MCF 10A (cell line): ENCODE measurements at regions not wholly inside any gene's neighbourhood (a gene's known extent, or its start where the extent isn't known, plus 50 kb on each side); places are given as distances from the start of the nearest gene placed in this dataset.

ENCODE experiments used
- BruUV-seq: library from RNA; stranded (reverse); fragments of 400-500 nt; replicated peaks from 2 replicates; lab custom pipeline; 2021; lab: Mats Ljungman, UMichigan
- CTCF ChIA-PET: fragments of 300-600 bp; sonication (Branson Sonifier 250); formaldehyde crosslinking; extraction: SDS; loops from one replicate; lab custom pipeline; 2021; ENCODE audit warnings: antibody characterized with exemption, inconsistent platforms; lab: Yijun Ruan, JAX
- POLR2A ChIA-PET: fragments of 300-600, 350-650 bp; sonication (Branson Sonifier 250); formaldehyde crosslinking; extraction: SDS; loops from one replicate; lab custom pipeline; 2020; ENCODE audit warnings: antibody characterized with exemption, inconsistent platforms; lab: Yijun Ruan, JAX
- DNase-seq: peaks from one replicate; pipeline ENCODE4 v3.0.0-alpha.2; 2018; ENCODE audit not compliant: unreplicated experiment
- H3K27ac Mint-ChIP-seq: one replicate; pipeline ENCODE4 v1.8.0; 2022; ENCODE audit warnings: mild to moderate bottlenecking, low read depth, mixed read lengths; ENCODE audit not compliant: unreplicated experiment
- H3K27me3 Mint-ChIP-seq: one replicate; pipeline ENCODE4 v1.8.0; 2022; ENCODE audit warnings: mixed read lengths; ENCODE audit not compliant: insufficient read depth, unreplicated experiment
- H3K36me3 Mint-ChIP-seq: one replicate; pipeline ENCODE4 v1.8.0; 2022; ENCODE audit warnings: mild to moderate bottlenecking, moderate library complexity, mixed read lengths; ENCODE audit not compliant: insufficient read depth, unreplicated experiment
- H3K4me1 Mint-ChIP-seq: one replicate; pipeline ENCODE4 v1.8.0; 2022; ENCODE audit warnings: mixed read lengths; ENCODE audit not compliant: insufficient read depth, unreplicated experiment
- H3K4me3 Mint-ChIP-seq: one replicate; pipeline ENCODE4 v1.8.0; 2022; ENCODE audit warnings: mild to moderate bottlenecking, moderate library complexity, mixed read lengths; ENCODE audit not compliant: unreplicated experiment
- H3K9me3 Mint-ChIP-seq: one replicate; pipeline ENCODE4 v1.8.0; 2022; ENCODE audit warnings: mixed read lengths; ENCODE audit not compliant: unreplicated experiment
- intact Hi-C: fragments of 100-400 bp; cut with micrococcal nuclease; formaldehyde crosslinking; loops from 2 replicates; pipeline ENCODE4 v1.14.1; 2022
- TF ChIP-seq, protein P1 (sequence below): fragments of 200-600 bp; IDR thresholded peaks from one replicate; pipeline ENCODE4 v1.8.0; 2022; ENCODE audit warnings: antibody characterized with exemption, mild to moderate bottlenecking; ENCODE audit not compliant: unreplicated experiment

DNA sequence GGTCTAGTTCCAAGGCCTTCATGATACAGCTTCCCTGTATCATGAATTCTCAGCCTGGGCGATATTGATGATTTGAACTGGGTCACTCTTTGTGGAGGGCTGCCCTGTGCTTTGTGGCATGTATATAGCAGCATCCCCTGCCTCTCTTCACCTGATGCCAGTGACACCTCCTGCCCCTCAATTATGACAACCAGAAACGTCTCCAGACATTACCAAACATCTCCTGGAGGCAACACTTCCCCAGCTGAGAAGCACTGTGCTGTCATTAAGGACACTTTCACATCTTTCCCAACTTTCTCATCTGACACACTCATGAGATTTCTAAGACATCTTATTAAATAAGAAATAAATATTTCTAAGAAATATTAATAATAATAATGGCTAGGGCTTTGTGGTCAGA, 315.3 kb downstream of the BCL11B start:
- H3K4me1 Mint-ChIP-seq, result peaks cover 53% of the 10 kb centered on the region
- ChIA-PET POLR2A (interaction anchor here (0.6 to 2.1 kb wide), 9 partner anchors 10 to 979 kb away, joined by 3 to 14 read pairs (median 7); no protein-coding TSS in a partner anchor), CTCF (interaction anchor here (0.6 kb wide), 2 partner anchors 28 to 318 kb away, joined by 3 read pairs; no protein-coding TSS in a partner anchor)
- H3K36me3 Mint-ChIP-seq, result no peaks in the 10 kb centered on the region
- H3K27ac Mint-ChIP-seq, result no peak overlapping the region
- H3K27me3 Mint-ChIP-seq, result peaks cover 10% of the 10 kb centered on the region
- TF ChIP-seq, protein P1, sequence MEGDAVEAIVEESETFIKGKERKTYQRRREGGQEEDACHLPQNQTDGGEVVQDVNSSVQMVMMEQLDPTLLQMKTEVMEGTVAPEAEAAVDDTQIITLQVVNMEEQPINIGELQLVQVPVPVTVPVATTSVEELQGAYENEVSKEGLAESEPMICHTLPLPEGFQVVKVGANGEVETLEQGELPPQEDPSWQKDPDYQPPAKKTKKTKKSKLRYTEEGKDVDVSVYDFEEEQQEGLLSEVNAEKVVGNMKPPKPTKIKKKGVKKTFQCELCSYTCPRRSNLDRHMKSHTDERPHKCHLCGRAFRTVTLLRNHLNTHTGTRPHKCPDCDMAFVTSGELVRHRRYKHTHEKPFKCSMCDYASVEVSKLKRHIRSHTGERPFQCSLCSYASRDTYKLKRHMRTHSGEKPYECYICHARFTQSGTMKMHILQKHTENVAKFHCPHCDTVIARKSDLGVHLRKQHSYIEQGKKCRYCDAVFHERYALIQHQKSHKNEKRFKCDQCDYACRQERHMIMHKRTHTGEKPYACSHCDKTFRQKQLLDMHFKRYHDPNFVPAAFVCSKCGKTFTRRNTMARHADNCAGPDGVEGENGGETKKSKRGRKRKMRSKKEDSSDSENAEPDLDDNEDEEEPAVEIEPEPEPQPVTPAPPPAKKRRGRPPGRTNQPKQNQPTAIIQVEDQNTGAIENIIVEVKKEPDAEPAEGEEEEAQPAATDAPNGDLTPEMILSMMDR, result no peak
- intact Hi-C loops, result loop anchor here (1.0 to 10.0 kb wide), 6 partner anchors 50 to 822 kb away; no protein-coding TSS in a partner anchor
- DNase-seq, result no peak
- no TSS peak for BruUV-seq
- no peaks in the 10 kb centered on the region for H3K9me3 Mint-ChIP-seq
- no peak overlapping the region for H3K4me3 Mint-ChIP-seq

DNA sequence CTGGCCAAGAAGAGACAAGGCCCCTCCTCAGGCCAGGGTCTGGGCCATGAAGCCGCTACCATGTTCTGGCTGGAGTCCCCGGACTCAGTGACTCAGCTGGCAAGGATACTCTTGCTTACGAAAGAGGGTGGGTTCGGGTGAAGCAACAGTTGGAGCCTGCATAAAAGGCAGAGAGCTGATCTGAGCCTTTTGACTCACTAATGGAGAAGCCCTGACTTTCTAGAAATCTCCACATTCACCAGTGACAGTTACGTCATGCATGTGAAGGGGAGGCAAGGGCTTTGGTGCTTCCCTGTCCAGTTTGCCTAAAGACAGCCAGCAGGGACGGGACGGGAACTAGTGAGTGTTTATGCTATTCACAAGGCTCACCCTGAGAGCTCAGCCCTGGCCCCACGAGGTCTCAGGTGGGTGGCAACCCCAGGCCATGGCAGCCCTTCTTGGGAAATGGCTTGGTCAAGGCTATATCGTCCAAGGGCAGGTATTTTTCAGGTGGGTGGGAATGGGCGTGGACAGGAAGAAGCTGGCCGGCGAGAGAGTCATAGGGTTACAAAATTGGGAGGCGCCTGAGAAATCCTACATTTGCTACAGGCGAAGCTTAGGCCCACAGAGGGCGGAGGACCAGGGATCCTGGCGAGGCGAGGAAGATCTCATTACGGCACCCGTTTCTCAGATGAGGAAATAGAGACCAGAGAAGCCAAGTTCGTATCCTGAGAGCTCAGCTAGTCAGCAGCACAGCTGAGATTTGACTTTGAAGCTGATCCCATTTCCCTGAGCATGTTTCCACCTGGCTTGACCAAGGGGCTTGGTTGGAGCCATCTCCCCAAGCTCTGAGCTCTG, 314.6 kb downstream of the BCL11B start:
- H3K27me3 Mint-ChIP-seq, result peaks cover 15% of the 10 kb centered on the region
- peak; percentile 99 for DNase-seq
- no peaks in the 10 kb centered on the region for H3K36me3 Mint-ChIP-seq
- H3K27ac Mint-ChIP-seq, result peak overlapping the region; percentile 82
- POLR2A ChIA-PET, result interaction anchor here (0.6 to 2.1 kb wide), 14 partner anchors 9 to 980 kb away, joined by 3 to 14 read pairs (median 4); no protein-coding TSS in a partner anchor
- peak overlapping the region; percentile 70 for H3K4me3 Mint-ChIP-seq
- TF ChIP-seq, protein P1, result no peak
- no TSS peak for BruUV-seq
- H3K4me1 Mint-ChIP-seq, result peaks cover 51% of the 10 kb centered on the region
- intact Hi-C loops, result loop anchor here (1.0 to 10.0 kb wide), 6 partner anchors 51 to 823 kb away; no protein-coding TSS in a partner anchor
- H3K9me3 Mint-ChIP-seq, result no peaks in the 10 kb centered on the region
- CTCF ChIA-PET, result interaction anchor here (0.6 to 1.0 kb wide), 6 partner anchors 9 to 318 kb away, joined by 3 to 5 read pairs (median 3); no protein-coding TSS in a partner anchor

- H3K27ac Mint-ChIP-seq, result no peak overlapping the region
- no peaks in the 10 kb centered on the region for H3K9me3 Mint-ChIP-seq
- peaks cover 23% of the 10 kb centered on the region for H3K27me3 Mint-ChIP-seq
- intact Hi-C loops, result loop anchor here (5.0 to 10.0 kb wide), 4 partner anchors 79 to 823 kb away; no protein-coding TSS in a partner anchor
- DNase-seq, result no peak
- BruUV-seq, result TSS peak; percentile 85
- TF ChIP-seq, protein P1, result no peak
- no peaks in the 10 kb centered on the region for H3K36me3 Mint-ChIP-seq
- H3K4me3 Mint-ChIP-seq, result no peak overlapping the region
- ChIA-PET POLR2A (interaction anchor here (0.6 to 2.1 kb wide), 13 partner anchors 9 to 980 kb away, joined by 3 to 14 read pairs (median 4); no protein-coding TSS in a partner anchor), CTCF (interaction anchor here (0.6 to 1.0 kb wide), 5 partner anchors 8 to 308 kb away, joined by 3 to 5 read pairs (median 3); no protein-coding TSS in a partner anchor)
- peaks cover 44% of the 10 kb centered on the region for H3K4me1 Mint-ChIP-seq
Measured at GRCh38 chr14:98958048-98958631, 313.9 kb downstream of the BCL11B start.
